ENCODE measurements at regions not wholly inside any gene's neighbourhood (a gene's known extent, or its start where the extent isn't known, plus 50 kb on each side); places are given as distances from the start of the nearest gene placed in this dataset.

DNA sequence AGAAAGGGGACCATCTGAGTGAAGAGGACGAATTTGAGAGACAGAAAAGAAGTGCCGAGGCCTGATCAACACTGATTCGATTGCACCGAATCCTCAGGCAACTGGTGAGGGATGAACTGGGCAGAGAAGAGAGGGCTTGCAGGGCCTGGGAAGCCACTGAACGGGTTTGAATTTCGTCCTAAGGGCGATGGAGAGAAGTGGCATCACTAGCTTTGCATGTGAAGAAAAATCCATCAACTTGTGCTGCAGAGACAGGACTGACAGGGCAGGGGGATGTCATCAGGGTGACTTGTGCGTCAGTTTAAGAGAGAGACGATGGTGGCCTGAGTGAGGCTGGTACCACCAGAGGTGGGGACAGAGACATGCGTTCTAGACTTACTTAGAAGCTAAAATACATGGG, 73.7 kb upstream of the SLC22A23 start:
- TF ChIP-seq, protein P1, sequence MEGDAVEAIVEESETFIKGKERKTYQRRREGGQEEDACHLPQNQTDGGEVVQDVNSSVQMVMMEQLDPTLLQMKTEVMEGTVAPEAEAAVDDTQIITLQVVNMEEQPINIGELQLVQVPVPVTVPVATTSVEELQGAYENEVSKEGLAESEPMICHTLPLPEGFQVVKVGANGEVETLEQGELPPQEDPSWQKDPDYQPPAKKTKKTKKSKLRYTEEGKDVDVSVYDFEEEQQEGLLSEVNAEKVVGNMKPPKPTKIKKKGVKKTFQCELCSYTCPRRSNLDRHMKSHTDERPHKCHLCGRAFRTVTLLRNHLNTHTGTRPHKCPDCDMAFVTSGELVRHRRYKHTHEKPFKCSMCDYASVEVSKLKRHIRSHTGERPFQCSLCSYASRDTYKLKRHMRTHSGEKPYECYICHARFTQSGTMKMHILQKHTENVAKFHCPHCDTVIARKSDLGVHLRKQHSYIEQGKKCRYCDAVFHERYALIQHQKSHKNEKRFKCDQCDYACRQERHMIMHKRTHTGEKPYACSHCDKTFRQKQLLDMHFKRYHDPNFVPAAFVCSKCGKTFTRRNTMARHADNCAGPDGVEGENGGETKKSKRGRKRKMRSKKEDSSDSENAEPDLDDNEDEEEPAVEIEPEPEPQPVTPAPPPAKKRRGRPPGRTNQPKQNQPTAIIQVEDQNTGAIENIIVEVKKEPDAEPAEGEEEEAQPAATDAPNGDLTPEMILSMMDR (IDR thresholded peaks at IDR 0.05; ENCODE audit: low read length) = no peak
- no peak for TF ChIP-seq EZH2 (optimal IDR thresholded peaks at IDR 0.05; ENCODE audit: low read depth, low read length)
